ENCODE measurements at regions not wholly inside any gene's neighbourhood (a gene's known extent, or its start where the extent isn't known, plus 50 kb on each side); places are given as distances from the start of the nearest gene placed in this dataset.

DNA sequence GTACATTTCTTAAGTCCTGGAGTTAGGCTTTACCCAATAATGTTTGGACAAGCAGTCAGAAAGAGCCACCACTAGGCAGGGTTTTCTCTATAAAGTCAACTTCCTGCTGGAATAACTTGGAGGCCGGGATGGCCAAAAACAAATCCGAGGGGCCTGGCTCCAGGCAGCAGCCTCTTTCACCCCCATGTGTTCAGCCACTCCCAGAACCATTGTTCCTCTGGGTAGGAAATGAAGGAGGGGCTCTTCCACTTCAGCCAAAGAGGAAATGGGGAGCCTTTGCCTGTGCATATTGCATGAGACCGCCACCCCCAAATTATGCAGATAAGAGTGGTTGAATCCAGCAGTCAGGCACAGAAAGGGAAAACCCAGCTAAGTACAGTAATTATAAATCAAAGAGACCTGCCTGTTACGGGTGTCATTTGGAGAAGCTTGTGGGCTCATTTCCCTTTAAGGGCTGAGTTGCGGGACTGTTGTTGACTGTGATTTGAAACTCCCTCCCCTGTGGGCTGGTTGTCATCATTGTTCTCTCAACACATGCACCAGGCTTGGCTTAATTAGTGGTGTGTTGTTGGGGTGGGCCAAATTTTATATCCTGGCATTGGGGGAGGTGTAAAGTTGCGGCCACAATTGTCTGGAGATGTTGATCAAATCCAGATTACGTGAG lies 212.8 kb upstream of the SOX11 start:
- no peaks in the 10 kb centered on the region for H3K36me3 ChIP-seq (ENCODE audit: control insufficient read depth, insufficient read depth, low read length)
- no peaks in the 10 kb centered on the region for H3K4me1 ChIP-seq (ENCODE audit: control insufficient read depth, insufficient read depth, low read length)
- H3K4me3 ChIP-seq (ENCODE audit: low read length) = no peak overlapping the region
- no peak overlapping the region for H3K27ac ChIP-seq (ENCODE audit: low read depth, low read length)
- no peak overlapping the region for H3K9ac ChIP-seq (ENCODE audit: low read length)
- H3K27me3 ChIP-seq (ENCODE audit: control insufficient read depth, insufficient read depth, low read length) = no peaks in the 10 kb centered on the region

GRCh38 chr2:5482929-5483331 lies 209.3 kb upstream of the SOX11 start:
- H3K36me3 ChIP-seq (ENCODE audit: control insufficient read depth, insufficient read depth, low read length) = no peaks in the 10 kb centered on the region
- H3K4me3 ChIP-seq (ENCODE audit: low read length) = no peak overlapping the region
- no peaks in the 10 kb centered on the region for H3K4me1 ChIP-seq (ENCODE audit: control insufficient read depth, insufficient read depth, low read length)
- no peaks in the 10 kb centered on the region for H3K27me3 ChIP-seq (ENCODE audit: control insufficient read depth, insufficient read depth, low read length)
- H3K27ac ChIP-seq (ENCODE audit: low read depth, low read length) = no peak overlapping the region
- no peak overlapping the region for H3K9ac ChIP-seq (ENCODE audit: low read length)

DNA sequence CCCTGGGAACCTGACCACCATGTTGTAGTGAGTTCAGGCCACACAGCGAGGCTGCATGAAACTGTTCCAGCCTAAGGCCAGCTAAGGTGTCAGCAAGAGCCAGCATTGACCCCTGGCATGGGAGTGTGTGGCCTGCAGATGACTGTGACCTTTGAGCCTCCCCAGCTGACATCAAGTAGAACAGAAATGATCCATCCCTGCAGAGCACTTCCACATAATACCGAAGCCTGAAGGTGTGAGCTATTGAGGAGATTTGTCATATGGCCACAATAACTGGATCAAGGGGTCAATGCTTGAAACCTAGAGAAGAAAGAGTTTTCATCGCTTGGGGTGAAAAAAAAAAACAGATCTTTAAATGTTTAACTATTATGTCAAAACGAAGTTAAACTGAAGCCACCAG lies 207.3 kb upstream of the SOX11 start:
- Histone ChIP-seq H3K36me3 (ENCODE audit: control insufficient read depth, insufficient read depth, low read length) (no peaks in the 10 kb centered on the region), H3K9ac (ENCODE audit: low read length) (no peak overlapping the region), H3K4me3 (ENCODE audit: low read length) (no peak overlapping the region), H3K27me3 (ENCODE audit: control insufficient read depth, insufficient read depth, low read length) (no peaks in the 10 kb centered on the region), H3K4me1 (ENCODE audit: control insufficient read depth, insufficient read depth, low read length) (no peaks in the 10 kb centered on the region), H3K27ac (ENCODE audit: low read depth, low read length) (no peak overlapping the region)

GRCh38 chr2:5491523-5491922 lies 200.7 kb upstream of the SOX11 start:
- H3K9ac ChIP-seq (ENCODE audit: low read length) = no peak overlapping the region
- H3K4me1 ChIP-seq (ENCODE audit: control insufficient read depth, insufficient read depth, low read length) = no peaks in the 10 kb centered on the region
- H3K27me3 ChIP-seq (ENCODE audit: control insufficient read depth, insufficient read depth, low read length) = no peaks in the 10 kb centered on the region
- no peak overlapping the region for H3K27ac ChIP-seq (ENCODE audit: low read depth, low read length)
- H3K4me3 ChIP-seq (ENCODE audit: low read length) = no peak overlapping the region
- H3K36me3 ChIP-seq (ENCODE audit: control insufficient read depth, insufficient read depth, low read length) = no peaks in the 10 kb centered on the region

GRCh38 chr2:5493256-5493655 lies 198.9 kb upstream of the SOX11 start:
- Histone ChIP-seq H3K9ac (ENCODE audit: low read length) (no peak overlapping the region), H3K36me3 (ENCODE audit: control insufficient read depth, insufficient read depth, low read length) (no peaks in the 10 kb centered on the region), H3K27me3 (ENCODE audit: control insufficient read depth, insufficient read depth, low read length) (no peaks in the 10 kb centered on the region)

GRCh38 chr2:5494212-5494611 lies 198.0 kb upstream of the SOX11 start:
- Histone ChIP-seq H3K27ac (ENCODE audit: low read depth, low read length) (no peak overlapping the region), H3K36me3 (ENCODE audit: control insufficient read depth, insufficient read depth, low read length) (no peaks in the 10 kb centered on the region), H3K4me1 (ENCODE audit: control insufficient read depth, insufficient read depth, low read length) (no peaks in the 10 kb centered on the region), H3K27me3 (ENCODE audit: control insufficient read depth, insufficient read depth, low read length) (no peaks in the 10 kb centered on the region), H3K9ac (ENCODE audit: low read length) (no peak overlapping the region), H3K4me3 (ENCODE audit: low read length) (no peak overlapping the region)

More at GRCh38 chr2:5493256-5493655, 198.9 kb upstream of the SOX11 start:
- Histone ChIP-seq H3K4me3 (ENCODE audit: low read length) (no peak overlapping the region), H3K4me1 (ENCODE audit: control insufficient read depth, insufficient read depth, low read length) (no peaks in the 10 kb centered on the region), H3K27ac (ENCODE audit: low read depth, low read length) (no peak overlapping the region)

- H3K27me3 ChIP-seq (ENCODE audit: control insufficient read depth, insufficient read depth, low read length) = no peaks in the 10 kb centered on the region
- H3K36me3 ChIP-seq (ENCODE audit: control insufficient read depth, insufficient read depth, low read length) = no peaks in the 10 kb centered on the region
- H3K4me1 ChIP-seq (ENCODE audit: control insufficient read depth, insufficient read depth, low read length) = no peaks in the 10 kb centered on the region
- no peak overlapping the region for H3K27ac ChIP-seq (ENCODE audit: low read depth, low read length)
- H3K9ac ChIP-seq (ENCODE audit: low read length) = no peak overlapping the region
- H3K4me3 ChIP-seq (ENCODE audit: low read length) = no peak overlapping the region
Observed at GRCh38 chr2:5495586-5495985, 196.6 kb upstream of the SOX11 start.

DNA sequence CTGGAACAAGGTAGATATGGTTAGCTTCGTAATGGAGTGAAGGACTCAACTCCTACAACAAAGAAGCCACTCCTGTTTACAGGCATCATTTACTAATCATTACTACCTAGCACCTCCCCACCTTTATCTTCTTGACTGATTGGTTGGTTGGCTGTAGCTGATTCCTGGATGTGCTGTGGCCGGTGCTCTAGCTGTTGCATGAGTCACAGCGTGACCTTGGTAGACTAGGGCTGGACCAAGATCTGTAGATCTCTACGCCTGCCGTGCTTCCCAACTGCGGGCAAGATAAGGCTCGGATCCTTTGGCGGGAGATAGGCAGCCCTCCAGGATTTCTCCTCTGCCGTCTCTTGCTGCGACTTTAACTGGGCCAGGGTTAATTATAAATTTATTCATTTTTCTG lies 194.3 kb upstream of the SOX11 start:
- H3K4me3 ChIP-seq (ENCODE audit: low read length) = no peak overlapping the region
- H3K36me3 ChIP-seq (ENCODE audit: control insufficient read depth, insufficient read depth, low read length) = no peaks in the 10 kb centered on the region
- no peaks in the 10 kb centered on the region for H3K4me1 ChIP-seq (ENCODE audit: control insufficient read depth, insufficient read depth, low read length)
- H3K27me3 ChIP-seq (ENCODE audit: control insufficient read depth, insufficient read depth, low read length) = no peaks in the 10 kb centered on the region
- no peak overlapping the region for H3K9ac ChIP-seq (ENCODE audit: low read length)
- H3K27ac ChIP-seq (ENCODE audit: low read depth, low read length) = no peak overlapping the region

GRCh38 chr2:5501807-5502206 lies 190.4 kb upstream of the SOX11 start:
- Histone ChIP-seq H3K27me3 (ENCODE audit: control insufficient read depth, insufficient read depth, low read length) (no peaks in the 10 kb centered on the region), H3K36me3 (ENCODE audit: control insufficient read depth, insufficient read depth, low read length) (no peaks in the 10 kb centered on the region), H3K4me1 (ENCODE audit: control insufficient read depth, insufficient read depth, low read length) (no peaks in the 10 kb centered on the region), H3K27ac (ENCODE audit: low read depth, low read length) (no peak overlapping the region), H3K9ac (ENCODE audit: low read length) (no peak overlapping the region), H3K4me3 (ENCODE audit: low read length) (no peak overlapping the region)

DNA sequence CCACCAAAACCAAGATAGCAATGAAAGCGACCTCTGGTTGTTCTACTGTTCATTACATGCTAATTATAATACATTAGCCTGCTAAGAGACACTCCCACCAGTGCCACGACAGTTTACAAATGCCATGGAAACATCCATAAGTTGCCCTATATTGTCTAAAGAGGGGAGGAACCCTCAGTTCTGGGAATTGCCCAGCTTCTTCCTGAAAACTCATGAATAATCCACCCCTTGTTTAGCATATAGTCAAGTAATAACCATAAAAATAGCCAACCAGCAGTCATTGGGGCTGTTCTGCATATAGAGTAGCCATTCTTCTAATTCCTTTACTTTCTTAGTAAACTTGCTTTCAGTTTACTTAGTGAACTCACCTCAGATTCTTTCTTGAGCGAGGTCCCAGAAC lies 189.8 kb upstream of the SOX11 start:
- Histone ChIP-seq H3K4me3 (ENCODE audit: low read length) (no peak overlapping the region), H3K9ac (ENCODE audit: low read length) (no peak overlapping the region), H3K27me3 (ENCODE audit: control insufficient read depth, insufficient read depth, low read length) (no peaks in the 10 kb centered on the region), H3K4me1 (ENCODE audit: control insufficient read depth, insufficient read depth, low read length) (no peaks in the 10 kb centered on the region), H3K36me3 (ENCODE audit: control insufficient read depth, insufficient read depth, low read length) (no peaks in the 10 kb centered on the region), H3K27ac (ENCODE audit: low read depth, low read length) (no peak overlapping the region)

DNA sequence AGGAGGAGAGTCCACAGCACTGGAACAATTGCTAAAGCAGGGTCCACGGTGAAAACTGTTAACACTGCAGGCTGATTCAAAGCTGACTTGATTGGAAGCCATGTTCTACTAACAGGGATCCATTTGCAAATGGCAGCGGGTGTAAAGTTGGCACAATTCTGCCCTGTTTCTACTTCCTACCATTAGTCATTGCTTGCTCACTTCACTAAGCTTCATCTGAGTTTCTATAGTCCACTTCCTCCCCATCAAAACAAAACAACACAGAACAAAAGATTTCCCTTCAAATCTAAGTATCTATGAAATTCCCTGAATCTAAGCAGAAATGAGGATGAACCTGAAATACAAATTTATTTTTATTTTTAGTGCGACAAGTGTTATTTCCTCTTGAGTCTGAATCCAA lies 187.4 kb upstream of the SOX11 start:
- Histone ChIP-seq H3K27ac (ENCODE audit: low read depth, low read length) (no peak overlapping the region), H3K9ac (ENCODE audit: low read length) (no peak overlapping the region), H3K27me3 (ENCODE audit: control insufficient read depth, insufficient read depth, low read length) (no peaks in the 10 kb centered on the region), H3K4me3 (ENCODE audit: low read length) (no peak overlapping the region), H3K36me3 (ENCODE audit: control insufficient read depth, insufficient read depth, low read length) (no peaks in the 10 kb centered on the region), H3K4me1 (ENCODE audit: control insufficient read depth, insufficient read depth, low read length) (no peaks in the 10 kb centered on the region)

GRCh38 chr2:5507367-5507766 lies 184.8 kb upstream of the SOX11 start:
- no peak overlapping the region for H3K4me3 ChIP-seq (ENCODE audit: low read length)
- no peak overlapping the region for H3K27ac ChIP-seq (ENCODE audit: low read depth, low read length)
- no peaks in the 10 kb centered on the region for H3K36me3 ChIP-seq (ENCODE audit: control insufficient read depth, insufficient read depth, low read length)
- no peaks in the 10 kb centered on the region for H3K27me3 ChIP-seq (ENCODE audit: control insufficient read depth, insufficient read depth, low read length)
- H3K4me1 ChIP-seq (ENCODE audit: control insufficient read depth, insufficient read depth, low read length) = no peaks in the 10 kb centered on the region
- no peak overlapping the region for H3K9ac ChIP-seq (ENCODE audit: low read length)

- Histone ChIP-seq H3K27ac (ENCODE audit: low read depth, low read length) (no peak overlapping the region), H3K27me3 (ENCODE audit: control insufficient read depth, insufficient read depth, low read length) (no peaks in the 10 kb centered on the region), H3K4me1 (ENCODE audit: control insufficient read depth, insufficient read depth, low read length) (no peaks in the 10 kb centered on the region), H3K4me3 (ENCODE audit: low read length) (no peak overlapping the region), H3K36me3 (ENCODE audit: control insufficient read depth, insufficient read depth, low read length) (no peaks in the 10 kb centered on the region), H3K9ac (ENCODE audit: low read length) (no peak overlapping the region)
Observed at GRCh38 chr2:5509362-5509761, 182.8 kb upstream of the SOX11 start.

All from rectal smooth muscle tissue (tissue), 1 donor.